H1 (cell line): ENCODE measurements at regions not wholly inside any gene's neighbourhood (a gene's known extent, or its start where the extent isn't known, plus 50 kb on each side); places are given as distances from the start of the nearest gene placed in this dataset.

ENCODE experiments used
- CTCF ChIA-PET: fragments of 300-600 bp; sonication (Branson Sonifier 250); formaldehyde crosslinking; loops from one replicate; lab custom pipeline; 2021; ENCODE audit not compliant: partially characterized antibody; lab: Charles Lee
- POLR2A ChIA-PET: fragments of 300-600 bp; sonication (Branson Sonifier 250); formaldehyde crosslinking; loops from one replicate; lab custom pipeline; 2021; ENCODE audit warnings: inconsistent platforms; ENCODE audit not compliant: partially characterized antibody; lab: Charles Lee
- DNase-seq, 2 experiments: peaks; one replicate each; pipeline versions ENCODE4 v3.0.0 to v3.0.0-alpha.2; 2010 to 2022; ENCODE audit warnings: low spot score in 2 of 2, low read depth in 1 of 2, mixed read lengths in 1 of 2
- FAIRE-seq: peaks from 2 replicates; lab custom pipeline; 2011; peaks lifted over from hg19 to GRCh38; lab: Jason Lieb, UNC
- H2AFZ ChIP-seq: 2 replicates; pipeline ENCODE4 v1.8.1; 2012; ENCODE audit warnings: low read length, inconsistent platforms
- H2AK5ac ChIP-seq: 2 replicates; pipeline ENCODE4 v1.6.1; 2013; ENCODE audit warnings: low read depth, low read length
- H2BK120ac ChIP-seq: replicated peaks from 2 replicates; pipeline ENCODE3; 2013; ENCODE audit warnings: low read depth, low read length, inconsistent platforms
- H2BK12ac ChIP-seq: 2 replicates; pipeline ENCODE4 v1.6.1; 2013; ENCODE audit warnings: low read depth, low read length
- H2BK15ac ChIP-seq: 2 replicates; pipeline ENCODE4 v1.6.1; 2013; ENCODE audit warnings: low read length
- H2BK20ac ChIP-seq: 2 replicates; pipeline ENCODE4 v1.6.1; 2013; ENCODE audit warnings: low read length
- H2BK5ac ChIP-seq: 2 replicates; pipeline ENCODE4 v1.6.1; 2013; ENCODE audit warnings: low read depth, low read length
- H3K14ac ChIP-seq: 2 replicates; pipeline ENCODE4 v1.6.1; 2013; ENCODE audit warnings: inconsistent platforms; ENCODE audit not compliant: insufficient read length
- H3K18ac ChIP-seq: 2 replicates; pipeline ENCODE4 v1.6.1; 2013; ENCODE audit warnings: low read length; ENCODE audit errors: extremely low read depth
- H3K23ac ChIP-seq: 2 replicates; pipeline ENCODE4 v1.6.1; 2013; ENCODE audit warnings: inconsistent platforms; ENCODE audit not compliant: insufficient read length
- H3K23me2 ChIP-seq: 2 replicates; pipeline ENCODE4 v1.6.1; 2013; ENCODE audit warnings: low read depth, low read length
- H3K27ac ChIP-seq: 2 replicates; pipeline ENCODE4 v1.6.1; 2011; ENCODE audit warnings: low read depth, low read length, inconsistent platforms
- H3K27me3 ChIP-seq, 4 experiments: replicated peaks in 1 of 4; 1 replicate in 1 of 4; 2 replicates in 3 of 4; pipeline versions ENCODE4 v1.6.1 to v1.8.1; 2011 to 2013; ENCODE audit warnings: low read length in 3 of 4, mild to moderate bottlenecking in 3 of 4, inconsistent platforms in 2 of 4, mixed read lengths in 2 of 4, moderate library complexity in 1 of 4; ENCODE audit not compliant: control insufficient read depth in 3 of 4, insufficient read depth in 3 of 4; ENCODE audit errors: extremely low read depth in 1 of 4
- H3K36me3 ChIP-seq, 4 experiments: 2 replicates each; pipeline versions ENCODE4 v1.6.1 to v1.8.1; 2011 to 2013; ENCODE audit warnings: mild to moderate bottlenecking in 4 of 4, low read length in 3 of 4, moderate library complexity in 2 of 4, control low read depth in 1 of 4, inconsistent platforms in 1 of 4; ENCODE audit not compliant: insufficient read depth in 4 of 4, control insufficient read depth in 2 of 4
- H3K4ac ChIP-seq: replicated peaks from 2 replicates; pipeline ENCODE3; 2013; ENCODE audit warnings: low read length, low read depth, mixed read lengths, inconsistent platforms; ENCODE audit not compliant: insufficient read length
- H3K4me1 ChIP-seq, 4 experiments: replicated peaks in 1 of 4; 1 replicate in 1 of 4; 2 replicates in 3 of 4; pipeline versions ENCODE4 v1.6.1 to v1.8.1; 2011 to 2013; ENCODE audit warnings: low read length in 3 of 4, inconsistent platforms in 2 of 4, mixed read lengths in 1 of 4; ENCODE audit not compliant: insufficient read depth in 4 of 4, control insufficient read depth in 3 of 4
- H3K4me2 ChIP-seq, 2 experiments: 2 replicates each; pipeline versions ENCODE4 v1.6.1 to v1.8.1; 2011 to 2013; ENCODE audit warnings: low read depth in 2 of 2, low read length in 2 of 2, control low read depth in 1 of 2, inconsistent platforms in 1 of 2, mild to moderate bottlenecking in 1 of 2; ENCODE audit not compliant: insufficient read depth in 1 of 2
- H3K4me3 ChIP-seq, 4 experiments: fragments of 200-600, 300-600 bp in 1 of 4; sonication (generic), shearing (Covaris generic), sonication (Bioruptor Twin) in 1 of 4; 2 replicates each; pipeline versions ENCODE4 v1.5.1 to v1.8.1; 2011 to 2016; ENCODE audit warnings: low read length in 4 of 4, low read depth in 3 of 4, control low read depth in 2 of 4, inconsistent platforms in 2 of 4, mild to moderate bottlenecking in 2 of 4, mixed read lengths in 1 of 4, moderate library complexity in 1 of 4; ENCODE audit not compliant: insufficient read depth in 2 of 4; ENCODE audit errors: extremely low read depth in 1 of 4
- H3K56ac ChIP-seq: replicated peaks from 2 replicates; pipeline ENCODE3; 2013; ENCODE audit warnings: low read depth, mild to moderate bottlenecking, mixed read lengths, low read length, inconsistent platforms; ENCODE audit not compliant: insufficient read length
- H3K79me1 ChIP-seq: 2 replicates; pipeline ENCODE4 v1.6.1; 2013; ENCODE audit warnings: low read depth, low read length, control low read depth
- H3K79me2 ChIP-seq, 2 experiments: 2 replicates each; pipeline versions ENCODE4 v1.6.1 to v1.8.1; 2012 to 2013; ENCODE audit warnings: low read length in 2 of 2, mild to moderate bottlenecking in 2 of 2, inconsistent platforms in 1 of 2; ENCODE audit not compliant: insufficient read depth in 2 of 2, control insufficient read depth in 1 of 2
- H3K9ac ChIP-seq, 4 experiments: replicated peaks in 1 of 4; 1 replicate in 1 of 4; 2 replicates in 3 of 4; pipeline versions ENCODE4 v1.6.1 to v1.8.1; 2011 to 2013; ENCODE audit warnings: low read depth in 3 of 4, low read length in 3 of 4, control low read depth in 2 of 4, mild to moderate bottlenecking in 2 of 4, moderate library complexity in 2 of 4, inconsistent platforms in 1 of 4; ENCODE audit errors: extremely low read depth in 1 of 4
- H3K9me3 ChIP-seq, 2 experiments: 2 replicates each; pipeline versions ENCODE4 v1.6.1 to v1.8.1; 2012 to 2013; ENCODE audit warnings: mild to moderate bottlenecking in 2 of 2, moderate library complexity in 2 of 2, control low read depth in 1 of 2, inconsistent platforms in 1 of 2, low read depth in 1 of 2, low read length in 1 of 2, mixed read lengths in 1 of 2; ENCODE audit not compliant: insufficient read depth in 2 of 2
- H4K20me1 ChIP-seq, 2 experiments: replicated peaks in 1 of 2; 2 replicates each; pipeline versions ENCODE3 to v1.8.1; 2011 to 2013; ENCODE audit warnings: inconsistent platforms in 2 of 2, low read length in 2 of 2, mild to moderate bottlenecking in 1 of 2; ENCODE audit not compliant: insufficient read depth in 2 of 2, control insufficient read depth in 1 of 2
- H4K5ac ChIP-seq: 2 replicates; pipeline ENCODE4 v1.6.1; 2013; ENCODE audit warnings: low read length, low read depth, mixed read lengths, inconsistent platforms; ENCODE audit not compliant: insufficient read length
- H4K8ac ChIP-seq: 2 replicates; pipeline ENCODE4 v1.8.0; 2013; ENCODE audit warnings: mild to moderate bottlenecking, moderate library complexity, low read length, inconsistent platforms; ENCODE audit not compliant: insufficient read depth; ENCODE audit errors: extremely low read depth
- H4K91ac ChIP-seq: replicated peaks from 2 replicates; pipeline ENCODE3; 2013; ENCODE audit warnings: low read length, mixed read lengths, inconsistent platforms; ENCODE audit not compliant: insufficient read length
- BRCA1 ChIP-seq: IDR thresholded peaks from 2 replicates; pipeline ENCODE4 v1.6.1; 2012; ENCODE audit warnings: low read depth, low read length, improper control_type of control experiment
- EP300 ChIP-seq, 2 experiments: IDR thresholded peaks; 1 replicate in 1 of 2; 2 replicates in 1 of 2; pipeline ENCODE4 v1.6.1; 2011 to 2012; ENCODE audit warnings: low read depth in 2 of 2, low read length in 2 of 2, mild to moderate bottlenecking in 2 of 2, borderline replicate concordance in 1 of 2, inconsistent platforms in 1 of 2, moderate library complexity in 1 of 2
- HDAC2 ChIP-seq, 2 experiments: fragments of 300-600 bp in 1 of 2; sonication (generic) in 1 of 2; IDR thresholded peaks; 2 replicates each; pipeline ENCODE4 v1.6.1; 2011 to 2012; ENCODE audit warnings: low read depth in 2 of 2, low read length in 2 of 2, mild to moderate bottlenecking in 2 of 2, moderate library complexity in 2 of 2, borderline replicate concordance in 1 of 2, inconsistent platforms in 1 of 2
- JUN ChIP-seq: IDR thresholded peaks from 2 replicates; pipeline ENCODE4 v1.6.1; 2011; ENCODE audit warnings: low read depth, mild to moderate bottlenecking, improper control_type of control experiment, low read length
- POLR2A ChIP-seq, 2 experiments: IDR thresholded peaks; 1 replicate in 1 of 2; 2 replicates in 1 of 2; pipeline ENCODE4 v1.6.1; 2011; ENCODE audit warnings: low read depth in 2 of 2, low read length in 2 of 2, mild to moderate bottlenecking in 2 of 2; ENCODE audit errors: control extremely low read depth in 1 of 2
- RBBP5 ChIP-seq: IDR thresholded peaks from 2 replicates; pipeline ENCODE4 v1.7.1; 2012; ENCODE audit warnings: low read depth, mild to moderate bottlenecking, inconsistent platforms, low read length, moderate library complexity, borderline replicate concordance
- WGBS, 2 experiments: shearing (Covaris generic) in 1 of 2; methylation state at CpG; one replicate each; pipeline versions ENCODE4 v1.1.6 to v1.1.7; 2013 to 2015; ENCODE audit warnings: low lambda C conversion rate in 2 of 2, mixed read lengths in 2 of 2, inconsistent platforms in 1 of 2, low coverage in 1 of 2, missing lambda C conversion rate in 1 of 2; ENCODE audit not compliant: insufficient replicate concordance in 2 of 2, insufficient coverage in 1 of 2, insufficient read length in 1 of 2; ENCODE audit errors: extremely low coverage in 1 of 2, missing lambda C conversion rate in 1 of 2; 5-methylcytosine and 5-hydroxymethylcytosine counted together
- TF ChIP-seq, protein P1 (sequence below), 3 experiments: IDR thresholded peaks; 1 replicate in 2 of 3; 2 replicates in 1 of 3; pipeline versions ENCODE4 v1.5.1 to v1.6.1; 2011; ENCODE audit warnings: low read length in 3 of 3, mild to moderate bottlenecking in 3 of 3, inconsistent platforms in 2 of 3, low read depth in 1 of 3, moderate library complexity in 1 of 3; ENCODE audit not compliant: insufficient read depth in 1 of 3; ENCODE audit errors: control extremely low read depth in 1 of 3
- TF ChIP-seq, protein P2 (sequence below): IDR thresholded peaks from 2 replicates; pipeline ENCODE4 v1.6.1; 2012; ENCODE audit warnings: inconsistent platforms

GRCh38 chr2:22596306-22596705, 788.7 kb upstream of the KLHL29 start:
- ChIA-PET POLR2A (no interaction called here), CTCF (no interaction called here)
- Histone ChIP-seq H2AFZ (no peak overlapping the region), H3K23ac (no peak overlapping the region), H2BK12ac (no peak overlapping the region), H3K27me3 (no peaks in the 10 kb centered on the region), H4K91ac (no peak overlapping the region), H3K23me2 (0 out of 2 replicates have a peak, but pooled peaks cover 2% of the 10 kb centered on the region), H3K4me2 (no peak overlapping the region), H3K9me3 (no peaks in the 10 kb centered on the region), H3K14ac (no peak overlapping the region), H2BK5ac (no peak overlapping the region), H3K4ac (no peak overlapping the region), H4K8ac (no peak overlapping the region), H3K79me2 (no peaks in the 10 kb centered on the region), H3K27ac (no peak overlapping the region), H2BK120ac (no peak overlapping the region), H3K18ac (no peak overlapping the region), H3K79me1 (no peaks in the 10 kb centered on the region), H3K4me1 (no peaks in the 10 kb centered on the region; a peak in 1 of 7 replicates), H3K9ac (no peak overlapping the region), H3K4me3 (no peak overlapping the region), H2AK5ac (no peak overlapping the region), H4K20me1 (no peaks in the 10 kb centered on the region), H2BK15ac (no peak overlapping the region), H4K5ac (no peak overlapping the region), H3K56ac (no peak overlapping the region), H2BK20ac (no peak overlapping the region), H3K36me3 (no peaks in the 10 kb centered on the region)
- TF ChIP-seq, protein P1, sequence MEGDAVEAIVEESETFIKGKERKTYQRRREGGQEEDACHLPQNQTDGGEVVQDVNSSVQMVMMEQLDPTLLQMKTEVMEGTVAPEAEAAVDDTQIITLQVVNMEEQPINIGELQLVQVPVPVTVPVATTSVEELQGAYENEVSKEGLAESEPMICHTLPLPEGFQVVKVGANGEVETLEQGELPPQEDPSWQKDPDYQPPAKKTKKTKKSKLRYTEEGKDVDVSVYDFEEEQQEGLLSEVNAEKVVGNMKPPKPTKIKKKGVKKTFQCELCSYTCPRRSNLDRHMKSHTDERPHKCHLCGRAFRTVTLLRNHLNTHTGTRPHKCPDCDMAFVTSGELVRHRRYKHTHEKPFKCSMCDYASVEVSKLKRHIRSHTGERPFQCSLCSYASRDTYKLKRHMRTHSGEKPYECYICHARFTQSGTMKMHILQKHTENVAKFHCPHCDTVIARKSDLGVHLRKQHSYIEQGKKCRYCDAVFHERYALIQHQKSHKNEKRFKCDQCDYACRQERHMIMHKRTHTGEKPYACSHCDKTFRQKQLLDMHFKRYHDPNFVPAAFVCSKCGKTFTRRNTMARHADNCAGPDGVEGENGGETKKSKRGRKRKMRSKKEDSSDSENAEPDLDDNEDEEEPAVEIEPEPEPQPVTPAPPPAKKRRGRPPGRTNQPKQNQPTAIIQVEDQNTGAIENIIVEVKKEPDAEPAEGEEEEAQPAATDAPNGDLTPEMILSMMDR (IDR thresholded peaks at IDR 0.05; ENCODE audit: control extremely low read depth in 1 of 3, insufficient read depth in 1 of 3, low read depth in 1 of 3, low read length in 3 of 3), result no peak
- TF ChIP-seq, protein P2, sequence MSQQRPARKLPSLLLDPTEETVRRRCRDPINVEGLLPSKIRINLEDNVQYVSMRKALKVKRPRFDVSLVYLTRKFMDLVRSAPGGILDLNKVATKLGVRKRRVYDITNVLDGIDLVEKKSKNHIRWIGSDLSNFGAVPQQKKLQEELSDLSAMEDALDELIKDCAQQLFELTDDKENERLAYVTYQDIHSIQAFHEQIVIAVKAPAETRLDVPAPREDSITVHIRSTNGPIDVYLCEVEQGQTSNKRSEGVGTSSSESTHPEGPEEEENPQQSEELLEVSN, result no peak
- TF ChIP-seq JUN, result no peak
- no peak for TF ChIP-seq RBBP5
- no peak for TF ChIP-seq EP300 (IDR thresholded peaks at IDR 0.05; ENCODE audit: borderline replicate concordance in 1 of 2, low read depth in 2 of 2, low read length in 2 of 2)
- TF ChIP-seq POLR2A (IDR thresholded peaks at IDR 0.05; ENCODE audit: control extremely low read depth in 1 of 2, low read depth in 2 of 2, low read length in 2 of 2), result no peak
- no peak for TF ChIP-seq HDAC2 (IDR thresholded peaks at IDR 0.05; ENCODE audit: borderline replicate concordance in 1 of 2, low read depth in 2 of 2, low read length in 2 of 2)
- TF ChIP-seq BRCA1, result no peak
- WGBS, 2 experiments, result 82% methylated on average over 5 of the region's 5 CpGs; no CpG with 5 or more reads in 1 of the 2 experiments
- DNase-seq (no peak), FAIRE-seq (no peak)
